PFSK-1 (cell line): ENCODE measurements at regions not wholly inside any gene's neighbourhood (a gene's known extent, or its start where the extent isn't known, plus 50 kb on each side); places are given as distances from the start of the nearest gene placed in this dataset.

Source experiments
- FOXP2 ChIP-seq: optimal IDR thresholded peaks from 2 replicates; pipeline ENCODE3; 2011; ENCODE audit warnings: borderline replicate concordance, control low read depth, inconsistent platforms; ENCODE audit not compliant: insufficient read depth; ENCODE audit errors: extremely low read length, extremely low read depth
- POLR2AphosphoS5 ChIP-seq: IDR thresholded peaks from 2 replicates; pipeline ENCODE4 v1.6.1; 2012; ENCODE audit warnings: low read depth, mild to moderate bottlenecking, control low read depth, low read length, moderate library complexity
- REST ChIP-seq, 2 experiments: IDR thresholded peaks; 2 replicates each; pipeline versions ENCODE4 v1.6.1 to v1.8.0; 2011 to 2012; ENCODE audit warnings: low read depth in 2 of 2, low read length in 2 of 2, control low read depth in 1 of 2, inconsistent platforms in 1 of 2, mild to moderate bottlenecking in 1 of 2, moderate library complexity in 1 of 2; ENCODE audit not compliant: insufficient read depth in 1 of 2
- SIN3A ChIP-seq: IDR thresholded peaks from 2 replicates; pipeline ENCODE4 v1.6.1; 2012; ENCODE audit warnings: mild to moderate bottlenecking, low read length, moderate library complexity, borderline replicate concordance; ENCODE audit not compliant: insufficient read depth
- TAF1 ChIP-seq: IDR thresholded peaks from 2 replicates; pipeline ENCODE4 v1.6.1; 2012; ENCODE audit warnings: low read length, control low read depth, borderline replicate concordance; ENCODE audit not compliant: insufficient read depth

GRCh38 chr4:114116861-114117260 lies 137.4 kb upstream of the ARSJ start:
- TF ChIP-seq POLR2AphosphoS5 (no peak), REST (IDR thresholded peaks at IDR 0.05; ENCODE audit: insufficient read depth in 1 of 2, low read depth in 2 of 2, low read length in 2 of 2) (no peak), SIN3A (no peak), TAF1 (no peak), FOXP2 (no peak)
